SK-N-SH (cell line): ENCODE measurements at regions not wholly inside any gene's neighbourhood (a gene's known extent, or its start where the extent isn't known, plus 50 kb on each side); places are given as distances from the start of the nearest gene placed in this dataset.

Source experiments
- CTCF ChIA-PET: fragments of 300-600, 350-600 bp; formaldehyde crosslinking; extraction: SDS; loops from one replicate; lab custom pipeline; 2021; lab: Yijun Ruan, JAX
- POLR2A ChIA-PET: fragments of 350-600 bp; sonication (Branson Sonifier 250); formaldehyde crosslinking; extraction: SDS; loops from one replicate; lab custom pipeline; 2020; ENCODE audit warnings: antibody characterized with exemption, inconsistent platforms; lab: Yijun Ruan, JAX
- DNase-seq: peaks from one replicate; pipeline ENCODE4 v3.0.0; 2012
- H2AFZ ChIP-seq: fragments of 200-600 bp; sonication (generic); 2 replicates; pipeline ENCODE4 v1.8.1; 2016; ENCODE audit warnings: antibody characterized with exemption, mild to moderate bottlenecking, low read depth
- H3F3A ChIP-seq: fragments of 200-600 bp; sonication (generic); replicated peaks from 2 replicates; pipeline ENCODE3; 2016; ENCODE audit warnings: antibody characterized with exemption, mild to moderate bottlenecking; ENCODE audit not compliant: insufficient read depth
- H3K27ac ChIP-seq, 2 experiments: fragments of 200-500 bp in 1 of 2; fragments of 200-600 bp in 1 of 2; sonication (Bioruptor generic) in 1 of 2; sonication (generic), shearing (Covaris generic) in 1 of 2; 2 replicates each; pipeline versions ENCODE4 v1.5.1 to v1.6.1; 2014 to 2016; ENCODE audit warnings: low read depth in 2 of 2, inconsistent platforms in 1 of 2, low read length in 1 of 2, mild to moderate bottlenecking in 1 of 2, mixed read lengths in 1 of 2
- H3K27me3 ChIP-seq: fragments of 200-600 bp; sonication (generic), shearing (Covaris generic); 2 replicates; pipeline ENCODE4 v1.6.1; 2016; ENCODE audit warnings: mixed run types; ENCODE audit not compliant: insufficient read depth
- H3K36me3 ChIP-seq, 2 experiments: fragments of 200-500 bp in 1 of 2; fragments of 200-600 bp in 1 of 2; sonication (Bioruptor generic) in 1 of 2; sonication (generic) in 1 of 2; replicated peaks in 1 of 2; 2 replicates each; pipeline versions ENCODE3 to v1.5.1; 2014 to 2016; ENCODE audit warnings: low read length in 1 of 2, mild to moderate bottlenecking in 1 of 2; ENCODE audit not compliant: insufficient read depth in 2 of 2, control insufficient read depth in 1 of 2
- H3K4me1 ChIP-seq, 2 experiments: fragments of 200-500 bp in 1 of 2; fragments of 200-600 bp in 1 of 2; sonication (Bioruptor generic) in 1 of 2; sonication (generic), shearing (Covaris generic) in 1 of 2; 2 replicates each; pipeline versions ENCODE4 v1.5.1 to v1.6.1; 2014 to 2016; ENCODE audit warnings: low read depth in 1 of 2, low read length in 1 of 2, mixed run types in 1 of 2; ENCODE audit not compliant: insufficient read depth in 2 of 2, control insufficient read depth in 1 of 2
- H3K4me2 ChIP-seq: fragments of 200-600 bp; sonication (generic), shearing (Covaris generic); 2 replicates; pipeline ENCODE4 v1.6.1; 2017; ENCODE audit warnings: mixed run types
- H3K4me3 ChIP-seq, 2 experiments: fragments of 200-500 bp in 1 of 2; fragments of 200-600 bp in 1 of 2; sonication (Bioruptor generic) in 1 of 2; sonication (generic), shearing (Covaris generic) in 1 of 2; 2 replicates each; pipeline versions ENCODE4 v1.5.1 to v1.8.1; 2014 to 2016; ENCODE audit warnings: low read depth in 2 of 2, inconsistent platforms in 1 of 2, low read length in 1 of 2, mild to moderate bottlenecking in 1 of 2, mixed read lengths in 1 of 2, moderate library complexity in 1 of 2
- H3K79me2 ChIP-seq: fragments of 200-600 bp; sonication (generic); 2 replicates; pipeline ENCODE4 v1.8.1; 2017; ENCODE audit warnings: mild to moderate bottlenecking; ENCODE audit not compliant: insufficient read depth
- H3K9ac ChIP-seq: fragments of 200-600 bp; sonication (generic); 2 replicates; pipeline ENCODE4 v1.6.1; 2017; ENCODE audit warnings: mixed run types
- H3K9me2 ChIP-seq: fragments of 200-600 bp; sonication (generic); 2 replicates; pipeline ENCODE4 v1.6.1; 2017; ENCODE audit warnings: mixed run types
- H3K9me3 ChIP-seq: fragments of 200-600 bp; sonication (generic); 2 replicates; pipeline ENCODE4 v1.6.1; 2017; ENCODE audit warnings: mixed run types, mild to moderate bottlenecking, moderate library complexity
- H4K20me1 ChIP-seq: fragments of 200-600 bp; sonication (generic); 2 replicates; pipeline ENCODE4 v1.6.1; 2017; ENCODE audit warnings: mild to moderate bottlenecking, mixed run types; ENCODE audit not compliant: insufficient read depth
- EP300 ChIP-seq, 2 experiments: IDR thresholded peaks; 2 replicates each; pipeline versions ENCODE4 v1.4.0 to v1.6.1; 2012; ENCODE audit warnings: borderline replicate concordance in 1 of 2, low read depth in 1 of 2, low read length in 1 of 2
- FOXM1 ChIP-seq: IDR thresholded peaks from 2 replicates; pipeline ENCODE4 v1.4.0; 2012; ENCODE audit warnings: low read depth, mild to moderate bottlenecking
- GABPA ChIP-seq: IDR thresholded peaks from 2 replicates; pipeline ENCODE4 v1.4.0; 2012; ENCODE audit warnings: low read depth, mild to moderate bottlenecking
- GATA2 ChIP-seq: sonication (generic); formaldehyde crosslinking; IDR thresholded peaks from 2 replicates; pipeline ENCODE4 v1.5.0; 2020; ENCODE audit warnings: mild to moderate bottlenecking, missing genetic modification reagents
- JUND ChIP-seq: IDR thresholded peaks from 2 replicates; pipeline ENCODE4 v1.4.0; 2012
- MEF2A ChIP-seq: IDR thresholded peaks from 2 replicates; pipeline ENCODE4 v1.4.0; 2012; ENCODE audit warnings: low read depth, borderline replicate concordance
- MXI1 ChIP-seq: IDR thresholded peaks from 2 replicates; pipeline ENCODE4 v1.6.1; 2012; ENCODE audit warnings: mild to moderate bottlenecking, low read depth, low read length, improper control_type of control experiment
- NRF1 ChIP-seq: IDR thresholded peaks from 2 replicates; pipeline ENCODE4 v1.6.1; 2012; ENCODE audit warnings: low read depth, mild to moderate bottlenecking, low read length
- RAD21 ChIP-seq: IDR thresholded peaks from 2 replicates; pipeline ENCODE4 v1.6.1; 2012; ENCODE audit warnings: mild to moderate bottlenecking, low read length
- SMC3 ChIP-seq: IDR thresholded peaks from 2 replicates; pipeline ENCODE4 v1.6.1; 2012; ENCODE audit warnings: low read depth, low read length, improper control_type of control experiment
- TAF1 ChIP-seq: IDR thresholded peaks from 2 replicates; pipeline ENCODE4 v1.6.1; 2012; ENCODE audit warnings: low read depth, mild to moderate bottlenecking, low read length, moderate library complexity, borderline replicate concordance
- TEAD4 ChIP-seq: IDR thresholded peaks from 2 replicates; pipeline ENCODE4 v1.4.0; 2012; ENCODE audit warnings: mild to moderate bottlenecking, borderline replicate concordance; ENCODE audit not compliant: insufficient read depth
- YY1 ChIP-seq: IDR thresholded peaks from 2 replicates; pipeline ENCODE4 v1.4.0; 2012; ENCODE audit warnings: low read depth, mild to moderate bottlenecking
- WGBS: methylation state at CpG from one replicate; pipeline ENCODE4 v1.1.6; 2017; ENCODE audit warnings: low lambda C conversion rate; 5-methylcytosine and 5-hydroxymethylcytosine counted together
- TF ChIP-seq, protein P1 (sequence below): IDR thresholded peaks from 2 replicates; pipeline ENCODE4 v1.4.0; 2012; ENCODE audit warnings: low read depth, borderline replicate concordance
- TF ChIP-seq, protein P2 (sequence below): IDR thresholded peaks from 2 replicates; pipeline ENCODE4 v1.6.1; 2012; ENCODE audit warnings: mild to moderate bottlenecking, low read depth, low read length, moderate library complexity

DNA sequence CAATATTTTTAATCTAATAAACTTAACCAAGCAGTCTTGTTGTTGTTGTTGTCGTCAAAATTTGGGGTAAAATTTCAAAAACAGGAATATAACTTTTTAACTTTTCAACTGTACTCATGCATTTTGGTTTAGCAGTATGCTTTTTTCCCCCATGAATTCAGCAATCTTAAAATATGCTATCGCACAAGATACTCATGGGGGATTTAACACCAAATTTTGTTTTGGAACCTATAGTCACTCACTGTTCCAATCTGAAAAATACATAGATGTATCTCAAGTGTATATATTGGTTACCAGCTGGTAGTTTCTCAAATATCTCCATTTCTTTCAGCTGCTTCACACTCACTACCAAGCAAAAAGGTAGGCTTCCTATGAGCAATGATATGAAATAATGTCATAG is 91.4 kb upstream of the PIK3CG start:
- POLR2A ChIA-PET: no interaction called here
- Histone ChIP-seq H4K20me1 (no peaks in the 10 kb centered on the region), H3K27ac (peak overlapping the region in 1 of 2 experiments; percentile 91; a peak in 2 of 4 replicates), H3K4me3 (no peak overlapping the region), H3K9me2 (no peaks in the 10 kb centered on the region), H3K36me3 (no peaks in the 10 kb centered on the region), H2AFZ (no peak overlapping the region), H3K4me1 (peaks cover 0 to 18% of the 10 kb centered on the region in 2 experiments; a peak in 2 of 4 replicates), H3K9ac (no peak overlapping the region), H3K27me3 (no peaks in the 10 kb centered on the region), H3K4me2 (no peak overlapping the region), H3K9me3 (no peaks in the 10 kb centered on the region), H3K79me2 (peaks cover 7% of the 10 kb centered on the region; the same call in 1 of the 2 replicates), H3F3A (peaks cover 64% of the 10 kb centered on the region)
- TF ChIP-seq EP300 (IDR thresholded peaks at IDR 0.05; ENCODE audit: borderline replicate concordance in 1 of 2, low read depth in 1 of 2, low read length in 1 of 2): no peak
- CTCF ChIA-PET: interaction anchor here (1.2 kb wide), 1 partner anchor 19 kb away, joined by 7 read pairs; no protein-coding TSS in a partner anchor
- DNase-seq: no peak
- WGBS: 93% methylated on average over 2 of the region's 2 CpGs

DNA sequence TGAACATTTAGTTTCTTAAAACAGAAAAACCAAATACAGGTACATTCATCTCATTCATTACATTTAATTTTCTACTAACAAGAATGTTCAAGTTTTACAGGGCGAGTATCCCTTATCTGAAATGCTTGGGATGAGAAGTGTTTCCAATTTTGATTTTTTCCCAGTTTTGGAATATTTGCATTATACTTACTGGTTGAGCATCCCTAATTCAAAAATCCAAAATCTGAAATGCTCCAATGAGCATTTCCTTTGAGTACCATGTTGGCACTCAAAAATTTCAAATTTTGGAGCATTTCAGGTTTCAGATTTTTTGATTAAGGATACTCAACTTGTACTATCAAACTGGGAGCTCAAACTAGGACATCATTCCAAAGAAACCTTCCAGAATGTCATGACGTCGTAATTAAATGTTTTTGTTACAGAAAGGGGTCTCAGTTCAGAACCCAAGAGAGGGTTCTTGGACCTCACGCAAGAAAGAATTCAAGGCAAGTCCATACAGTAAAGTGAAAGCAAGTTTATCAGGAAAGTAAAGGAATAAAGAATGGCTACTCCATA is 90.8 kb upstream of the PIK3CG start:
- no peak overlapping the region for H3K4me3 ChIP-seq
- POLR2A ChIA-PET: no interaction called here
- no peaks in the 10 kb centered on the region for H4K20me1 ChIP-seq
- H3K9me3 ChIP-seq: no peaks in the 10 kb centered on the region
- H3K27me3 ChIP-seq: no peaks in the 10 kb centered on the region
- TF ChIP-seq NRF1 (no peak), JUND (no peak), GATA2 (CRISPR knock-in tag) (no peak), TEAD4 (no peak), FOXM1 (no peak), SMC3 (no peak), YY1 (no peak), RAD21 (no peak), TAF1 (no peak), GABPA (no peak), MEF2A (no peak), MXI1 (no peak)
- TF ChIP-seq, protein P1, sequence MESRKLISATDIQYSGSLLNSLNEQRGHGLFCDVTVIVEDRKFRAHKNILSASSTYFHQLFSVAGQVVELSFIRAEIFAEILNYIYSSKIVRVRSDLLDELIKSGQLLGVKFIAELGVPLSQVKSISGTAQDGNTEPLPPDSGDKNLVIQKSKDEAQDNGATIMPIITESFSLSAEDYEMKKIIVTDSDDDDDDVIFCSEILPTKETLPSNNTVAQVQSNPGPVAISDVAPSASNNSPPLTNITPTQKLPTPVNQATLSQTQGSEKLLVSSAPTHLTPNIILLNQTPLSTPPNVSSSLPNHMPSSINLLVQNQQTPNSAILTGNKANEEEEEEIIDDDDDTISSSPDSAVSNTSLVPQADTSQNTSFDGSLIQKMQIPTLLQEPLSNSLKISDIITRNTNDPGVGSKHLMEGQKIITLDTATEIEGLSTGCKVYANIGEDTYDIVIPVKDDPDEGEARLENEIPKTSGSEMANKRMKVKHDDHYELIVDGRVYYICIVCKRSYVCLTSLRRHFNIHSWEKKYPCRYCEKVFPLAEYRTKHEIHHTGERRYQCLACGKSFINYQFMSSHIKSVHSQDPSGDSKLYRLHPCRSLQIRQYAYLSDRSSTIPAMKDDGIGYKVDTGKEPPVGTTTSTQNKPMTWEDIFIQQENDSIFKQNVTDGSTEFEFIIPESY: no peak
- TF ChIP-seq, protein P2, sequence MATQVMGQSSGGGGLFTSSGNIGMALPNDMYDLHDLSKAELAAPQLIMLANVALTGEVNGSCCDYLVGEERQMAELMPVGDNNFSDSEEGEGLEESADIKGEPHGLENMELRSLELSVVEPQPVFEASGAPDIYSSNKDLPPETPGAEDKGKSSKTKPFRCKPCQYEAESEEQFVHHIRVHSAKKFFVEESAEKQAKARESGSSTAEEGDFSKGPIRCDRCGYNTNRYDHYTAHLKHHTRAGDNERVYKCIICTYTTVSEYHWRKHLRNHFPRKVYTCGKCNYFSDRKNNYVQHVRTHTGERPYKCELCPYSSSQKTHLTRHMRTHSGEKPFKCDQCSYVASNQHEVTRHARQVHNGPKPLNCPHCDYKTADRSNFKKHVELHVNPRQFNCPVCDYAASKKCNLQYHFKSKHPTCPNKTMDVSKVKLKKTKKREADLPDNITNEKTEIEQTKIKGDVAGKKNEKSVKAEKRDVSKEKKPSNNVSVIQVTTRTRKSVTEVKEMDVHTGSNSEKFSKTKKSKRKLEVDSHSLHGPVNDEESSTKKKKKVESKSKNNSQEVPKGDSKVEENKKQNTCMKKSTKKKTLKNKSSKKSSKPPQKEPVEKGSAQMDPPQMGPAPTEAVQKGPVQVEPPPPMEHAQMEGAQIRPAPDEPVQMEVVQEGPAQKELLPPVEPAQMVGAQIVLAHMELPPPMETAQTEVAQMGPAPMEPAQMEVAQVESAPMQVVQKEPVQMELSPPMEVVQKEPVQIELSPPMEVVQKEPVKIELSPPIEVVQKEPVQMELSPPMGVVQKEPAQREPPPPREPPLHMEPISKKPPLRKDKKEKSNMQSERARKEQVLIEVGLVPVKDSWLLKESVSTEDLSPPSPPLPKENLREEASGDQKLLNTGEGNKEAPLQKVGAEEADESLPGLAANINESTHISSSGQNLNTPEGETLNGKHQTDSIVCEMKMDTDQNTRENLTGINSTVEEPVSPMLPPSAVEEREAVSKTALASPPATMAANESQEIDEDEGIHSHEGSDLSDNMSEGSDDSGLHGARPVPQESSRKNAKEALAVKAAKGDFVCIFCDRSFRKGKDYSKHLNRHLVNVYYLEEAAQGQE: no peak
- no peaks in the 10 kb centered on the region for H3K9me2 ChIP-seq
- CTCF ChIA-PET: interaction anchor here (1.0 to 1.2 kb wide), 2 partner anchors 14 to 18 kb away, joined by 3 to 7 read pairs; no protein-coding TSS in a partner anchor
- H3K36me3 ChIP-seq: no peaks in the 10 kb centered on the region
- peak overlapping the region in 1 of 2 experiments; percentile 91; a peak in 2 of 4 replicates for H3K27ac ChIP-seq
- H3K4me2 ChIP-seq: no peak overlapping the region
- H3F3A ChIP-seq: peaks cover 58% of the 10 kb centered on the region
- H3K9ac ChIP-seq: no peak overlapping the region
- peaks cover 0 to 17% of the 10 kb centered on the region in 2 experiments; a peak in 2 of 4 replicates for H3K4me1 ChIP-seq
- H2AFZ ChIP-seq: peak overlapping the region; percentile 52; the same call in 1 of the 2 replicates
- WGBS: 89% methylated on average over 4 of the region's 4 CpGs
- peaks cover 2% of the 10 kb centered on the region; the same call in 1 of the 2 replicates for H3K79me2 ChIP-seq
- no peak for DNase-seq
